ENCODE measurements at regions not wholly inside any gene's neighbourhood (a gene's known extent, or its start where the extent isn't known, plus 50 kb on each side); places are given as distances from the start of the nearest gene placed in this dataset.

DNA sequence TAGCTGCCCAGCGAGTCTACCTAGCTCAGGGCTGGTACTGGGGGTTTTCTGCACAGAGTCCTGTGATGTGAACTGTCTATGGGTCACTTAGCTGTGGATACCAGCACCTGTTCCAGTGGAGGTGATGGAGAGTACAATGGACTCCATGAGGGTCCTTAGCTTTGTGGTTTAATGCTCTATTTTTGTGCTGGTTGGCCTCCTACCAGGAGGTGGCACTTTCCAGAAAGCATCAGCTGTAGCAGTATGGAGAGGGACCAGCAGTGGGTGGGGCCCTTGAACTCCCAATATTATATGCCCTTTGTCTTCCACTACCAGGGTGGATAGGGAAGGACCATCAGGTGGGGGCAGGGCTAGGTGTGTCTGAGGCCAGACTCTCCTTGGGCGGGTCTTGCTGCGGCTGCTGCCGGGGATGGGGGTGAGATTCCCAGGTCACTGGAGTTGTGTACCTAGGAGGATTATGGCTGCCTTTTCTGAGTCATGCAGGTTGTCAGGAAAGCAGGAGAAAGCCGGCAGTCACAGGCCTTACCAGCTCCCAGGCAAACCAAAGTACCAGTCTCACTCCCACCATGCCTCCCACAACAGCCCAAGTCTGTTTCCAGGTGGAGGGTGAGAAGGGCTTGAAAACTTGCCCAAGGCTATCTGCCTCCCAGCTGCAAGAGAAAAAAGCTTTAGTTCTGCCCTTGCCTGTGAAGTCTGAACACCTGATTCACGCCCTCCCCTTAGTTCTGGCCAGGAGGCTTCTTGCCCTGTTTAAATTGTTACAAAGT, 163.0 kb upstream of the NUDT4 start:
- H3K4me3 ChIP-seq (ENCODE audit: low read depth, low read length), result no peak overlapping the region
- H3K36me3 ChIP-seq (ENCODE audit: control insufficient read depth, insufficient read depth, low read length), result no peaks in the 10 kb centered on the region
- no peaks in the 10 kb centered on the region for H3K27me3 ChIP-seq (ENCODE audit: control insufficient read depth, insufficient read depth, low read length)
- FAIRE-seq (no peak), DNase-seq (ENCODE audit: low read depth) (no peak)
- TF ChIP-seq, protein P1, sequence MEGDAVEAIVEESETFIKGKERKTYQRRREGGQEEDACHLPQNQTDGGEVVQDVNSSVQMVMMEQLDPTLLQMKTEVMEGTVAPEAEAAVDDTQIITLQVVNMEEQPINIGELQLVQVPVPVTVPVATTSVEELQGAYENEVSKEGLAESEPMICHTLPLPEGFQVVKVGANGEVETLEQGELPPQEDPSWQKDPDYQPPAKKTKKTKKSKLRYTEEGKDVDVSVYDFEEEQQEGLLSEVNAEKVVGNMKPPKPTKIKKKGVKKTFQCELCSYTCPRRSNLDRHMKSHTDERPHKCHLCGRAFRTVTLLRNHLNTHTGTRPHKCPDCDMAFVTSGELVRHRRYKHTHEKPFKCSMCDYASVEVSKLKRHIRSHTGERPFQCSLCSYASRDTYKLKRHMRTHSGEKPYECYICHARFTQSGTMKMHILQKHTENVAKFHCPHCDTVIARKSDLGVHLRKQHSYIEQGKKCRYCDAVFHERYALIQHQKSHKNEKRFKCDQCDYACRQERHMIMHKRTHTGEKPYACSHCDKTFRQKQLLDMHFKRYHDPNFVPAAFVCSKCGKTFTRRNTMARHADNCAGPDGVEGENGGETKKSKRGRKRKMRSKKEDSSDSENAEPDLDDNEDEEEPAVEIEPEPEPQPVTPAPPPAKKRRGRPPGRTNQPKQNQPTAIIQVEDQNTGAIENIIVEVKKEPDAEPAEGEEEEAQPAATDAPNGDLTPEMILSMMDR (IDR thresholded peaks at IDR 0.05; ENCODE audit: insufficient read depth, low read length, severe bottlenecking), result no peak

DNA sequence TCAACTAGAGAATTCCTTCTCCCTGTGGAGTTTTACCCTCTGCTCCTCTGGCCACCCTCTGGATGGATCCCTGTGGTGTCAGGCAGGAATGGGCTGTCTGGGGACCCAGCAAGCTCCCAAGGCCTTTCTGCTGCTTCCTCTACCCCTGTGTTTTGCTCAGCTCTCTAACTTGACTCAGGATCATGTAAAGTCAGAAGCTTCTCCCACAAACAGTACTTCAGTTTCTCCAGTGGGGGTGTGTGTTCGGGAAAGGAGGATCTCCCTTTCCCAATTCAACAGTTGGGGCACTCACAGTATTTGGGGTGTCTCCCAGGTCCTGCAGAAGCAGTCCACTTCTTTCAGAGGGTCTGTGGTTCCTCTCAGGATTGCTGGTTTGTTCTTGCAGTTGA, 162.4 kb upstream of the NUDT4 start:
- DNase-seq (ENCODE audit: low read depth), result no peak
- H3K36me3 ChIP-seq (ENCODE audit: control insufficient read depth, insufficient read depth, low read length), result no peaks in the 10 kb centered on the region
- no peak overlapping the region for H3K4me3 ChIP-seq (ENCODE audit: low read depth, low read length)
- H3K27me3 ChIP-seq (ENCODE audit: control insufficient read depth, insufficient read depth, low read length), result no peaks in the 10 kb centered on the region
- TF ChIP-seq, protein P1 (IDR thresholded peaks at IDR 0.05; ENCODE audit: insufficient read depth, low read length, severe bottlenecking), result no peak
- FAIRE-seq, result no peak

GRCh38 chr12:93219947-93220346, 157.8 kb upstream of the NUDT4 start:
- no peak overlapping the region for H3K4me3 ChIP-seq (ENCODE audit: low read depth, low read length)
- TF ChIP-seq, protein P1 (IDR thresholded peaks at IDR 0.05; ENCODE audit: insufficient read depth, low read length, severe bottlenecking), result no peak
- DNase-seq (ENCODE audit: low read depth), result no peak
- no peaks in the 10 kb centered on the region for H3K36me3 ChIP-seq (ENCODE audit: control insufficient read depth, insufficient read depth, low read length)
- no peak for FAIRE-seq
- H3K27me3 ChIP-seq (ENCODE audit: control insufficient read depth, insufficient read depth, low read length), result no peaks in the 10 kb centered on the region

DNA sequence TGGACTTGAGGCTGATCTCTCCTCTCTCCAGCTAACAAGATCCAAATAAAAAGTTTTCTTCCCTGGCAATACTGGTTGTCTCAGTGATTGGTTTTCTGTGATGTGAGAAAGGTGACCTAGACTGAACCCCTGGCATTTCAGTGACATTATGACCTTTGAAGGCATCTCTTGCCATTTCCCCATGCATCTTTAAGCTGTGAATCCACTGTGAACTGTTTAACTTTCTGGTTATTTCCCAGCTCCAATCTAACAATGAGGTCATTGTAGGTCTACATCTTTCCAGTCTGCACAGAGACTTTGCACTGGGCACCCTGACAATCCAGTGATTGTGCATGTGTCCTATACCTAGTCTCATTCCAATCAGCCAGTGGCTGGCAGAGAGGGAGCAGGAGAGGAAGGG, 155.9 kb upstream of the NUDT4 start:
- TF ChIP-seq, protein P1 (IDR thresholded peaks at IDR 0.05; ENCODE audit: insufficient read depth, low read length, severe bottlenecking), result no peak
- H3K36me3 ChIP-seq (ENCODE audit: control insufficient read depth, insufficient read depth, low read length), result no peaks in the 10 kb centered on the region
- H3K27me3 ChIP-seq (ENCODE audit: control insufficient read depth, insufficient read depth, low read length), result no peaks in the 10 kb centered on the region
- H3K4me3 ChIP-seq (ENCODE audit: low read depth, low read length), result no peak overlapping the region
- no peak for DNase-seq (ENCODE audit: low read depth)
- FAIRE-seq, result no peak

DNA sequence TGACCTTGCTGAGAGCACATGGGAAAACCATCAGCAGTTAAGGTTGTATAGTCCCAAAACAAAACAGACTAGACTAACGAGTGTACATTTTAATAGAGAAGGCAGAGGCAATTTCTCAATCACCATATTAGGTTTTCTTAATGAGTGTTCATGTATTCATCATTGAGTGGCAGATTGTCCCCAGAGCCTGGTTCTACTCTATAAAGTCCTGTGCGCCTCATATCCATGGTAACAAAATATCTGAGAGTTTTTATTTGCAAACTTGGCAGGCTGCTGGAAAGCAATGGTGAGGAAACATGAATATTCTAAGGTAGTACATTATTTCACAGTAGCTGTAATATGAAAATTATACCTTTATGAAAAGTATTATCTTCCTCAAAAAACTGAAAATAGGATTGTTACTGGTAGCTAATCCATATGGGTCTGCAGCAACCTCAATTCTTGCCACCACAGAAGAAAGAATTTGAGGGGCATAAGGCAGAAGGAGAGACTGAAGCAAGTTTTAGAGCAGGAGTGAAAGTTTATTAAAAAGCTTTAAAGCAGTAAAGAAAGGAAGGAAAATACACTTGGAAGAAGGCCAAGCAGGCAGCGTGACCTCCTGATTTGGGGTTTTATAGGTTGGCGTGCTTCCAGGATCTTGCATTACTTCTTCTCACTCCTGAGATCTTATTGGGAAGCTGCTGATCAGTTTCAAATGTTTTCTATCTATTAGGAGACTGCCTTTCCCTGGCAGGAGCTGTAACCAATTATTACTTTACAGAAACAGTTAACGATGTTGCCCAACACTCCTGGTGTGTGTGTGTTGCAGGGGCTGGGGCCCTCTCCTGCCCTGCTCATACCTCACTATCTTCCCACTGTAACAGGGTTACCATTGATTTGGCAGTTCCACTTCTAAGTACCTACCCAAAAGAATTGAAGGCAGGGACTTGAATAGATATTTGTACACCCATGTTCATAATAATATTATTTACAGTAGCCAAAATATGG, 154.0 kb upstream of the NUDT4 start:
- H3K27me3 ChIP-seq (ENCODE audit: control insufficient read depth, insufficient read depth, low read length), result no peaks in the 10 kb centered on the region
- FAIRE-seq, result no peak
- H3K4me3 ChIP-seq (ENCODE audit: low read depth, low read length), result no peak overlapping the region
- DNase-seq (ENCODE audit: low read depth), result peak; percentile 37
- H3K36me3 ChIP-seq (ENCODE audit: control insufficient read depth, insufficient read depth, low read length), result no peaks in the 10 kb centered on the region
- TF ChIP-seq, protein P1 (IDR thresholded peaks at IDR 0.05; ENCODE audit: insufficient read depth, low read length, severe bottlenecking), result no peak
